ENCODE measurements at regions not wholly inside any gene's neighbourhood (a gene's known extent, or its start where the extent isn't known, plus 50 kb on each side); places are given as distances from the start of the nearest gene placed in this dataset.

GRCh38 chr1:95383111-95383510 is 149.1 kb downstream of the RWDD3 start:
- no peaks in the 10 kb centered on the region for H3K4me1 ChIP-seq
- intact Hi-C loops (cut with DNase I) = no loop called here
- no peak for DNase-seq (ENCODE audit: low spot score in 2 of 2)
- no peaks in the 10 kb centered on the region for H3K27me3 ChIP-seq
- no peak overlapping the region for H3K27ac ChIP-seq
- H3K4me3 ChIP-seq = no peak overlapping the region
- H3K36me3 ChIP-seq = no peaks in the 10 kb centered on the region
- no peaks in the 10 kb centered on the region for H3K9me3 ChIP-seq
- TF ChIP-seq CTCF (IDR thresholded peaks at IDR 0.05) = no peak

- no peak for TF ChIP-seq CTCF (IDR thresholded peaks at IDR 0.05)
- Histone ChIP-seq H3K27ac (no peak overlapping the region), H3K4me3 (no peak overlapping the region), H3K4me1 (no peaks in the 10 kb centered on the region), H3K9me3 (no peaks in the 10 kb centered on the region), H3K36me3 (no peaks in the 10 kb centered on the region), H3K27me3 (no peaks in the 10 kb centered on the region)
- intact Hi-C loops (cut with DNase I) = no loop called here
- DNase-seq (ENCODE audit: low spot score in 2 of 2) = no peak
These were observed 150.6 kb downstream of the RWDD3 start for GRCh38 chr1:95384567-95384966.

GRCh38 chr1:95386371-95386770 is 152.4 kb downstream of the RWDD3 start:
- intact Hi-C loops (cut with DNase I) = no loop called here
- H3K4me1 ChIP-seq = no peaks in the 10 kb centered on the region
- H3K9me3 ChIP-seq = no peaks in the 10 kb centered on the region
- H3K36me3 ChIP-seq = no peaks in the 10 kb centered on the region
- no peak for DNase-seq (ENCODE audit: low spot score in 2 of 2)
- no peak overlapping the region for H3K4me3 ChIP-seq
- TF ChIP-seq CTCF (IDR thresholded peaks at IDR 0.05) = no peak
- H3K27ac ChIP-seq = no peak overlapping the region
- H3K27me3 ChIP-seq = no peaks in the 10 kb centered on the region

GRCh38 chr1:95386915-95387314 is 152.9 kb downstream of the RWDD3 start:
- intact Hi-C loops (cut with DNase I) = no loop called here
- Histone ChIP-seq H3K9me3 (no peaks in the 10 kb centered on the region), H3K27ac (no peak overlapping the region), H3K36me3 (no peaks in the 10 kb centered on the region), H3K4me1 (no peaks in the 10 kb centered on the region), H3K4me3 (no peak overlapping the region), H3K27me3 (no peaks in the 10 kb centered on the region)
- no peak for TF ChIP-seq CTCF (IDR thresholded peaks at IDR 0.05)
- no peak for DNase-seq (ENCODE audit: low spot score in 2 of 2)

- H3K9me3 ChIP-seq = no peaks in the 10 kb centered on the region
- intact Hi-C loops (cut with DNase I) = no loop called here
These were observed 154.0 kb downstream of the RWDD3 start for GRCh38 chr1:95388031-95388430.

More at GRCh38 chr1:95388031-95388430, 154.0 kb downstream of the RWDD3 start:
- no peak for TF ChIP-seq CTCF (IDR thresholded peaks at IDR 0.05)
- H3K4me3 ChIP-seq = no peak overlapping the region
- H3K4me1 ChIP-seq = no peaks in the 10 kb centered on the region
- H3K36me3 ChIP-seq = no peaks in the 10 kb centered on the region
- H3K27ac ChIP-seq = no peak overlapping the region
- no peak for DNase-seq (ENCODE audit: low spot score in 2 of 2)
- H3K27me3 ChIP-seq = no peaks in the 10 kb centered on the region
